IgD-negative memory B cell (primary cell): ENCODE measurements at regions not wholly inside any gene's neighbourhood (a gene's known extent, or its start where the extent isn't known, plus 50 kb on each side); places are given as distances from the start of the nearest gene placed in this dataset.

ENCODE experiments used
- H3K27ac Mint-ChIP-seq, 3 donors: one replicate each; pipeline ENCODE4 v1.8.0; 2020 to 2022; ENCODE audit warnings: mild to moderate bottlenecking in 3 of 3, mixed read lengths in 3 of 3, moderate library complexity in 1 of 3
- H3K27me3 Mint-ChIP-seq: one replicate; pipeline ENCODE4 v1.8.0; 2021; ENCODE audit warnings: mixed read lengths
- H3K36me3 Mint-ChIP-seq: one replicate; pipeline ENCODE4 v1.8.0; 2020; ENCODE audit warnings: mild to moderate bottlenecking, mixed read lengths
- H3K4me1 Mint-ChIP-seq, 3 donors: one replicate each; pipeline ENCODE4 v1.8.0; 2020 to 2022; ENCODE audit warnings: mixed read lengths in 3 of 3, mild to moderate bottlenecking in 1 of 3
- H3K4me3 Mint-ChIP-seq, 4 donors: one replicate each; pipeline ENCODE4 v1.8.0; 2020 to 2022; ENCODE audit warnings: mild to moderate bottlenecking in 4 of 4, mixed read lengths in 4 of 4, moderate library complexity in 3 of 4
- H3K9me3 Mint-ChIP-seq, 3 donors: one replicate each; pipeline ENCODE4 v1.8.0; 2020 to 2021; ENCODE audit warnings: mixed read lengths in 3 of 3, mild to moderate bottlenecking in 1 of 3

DNA sequence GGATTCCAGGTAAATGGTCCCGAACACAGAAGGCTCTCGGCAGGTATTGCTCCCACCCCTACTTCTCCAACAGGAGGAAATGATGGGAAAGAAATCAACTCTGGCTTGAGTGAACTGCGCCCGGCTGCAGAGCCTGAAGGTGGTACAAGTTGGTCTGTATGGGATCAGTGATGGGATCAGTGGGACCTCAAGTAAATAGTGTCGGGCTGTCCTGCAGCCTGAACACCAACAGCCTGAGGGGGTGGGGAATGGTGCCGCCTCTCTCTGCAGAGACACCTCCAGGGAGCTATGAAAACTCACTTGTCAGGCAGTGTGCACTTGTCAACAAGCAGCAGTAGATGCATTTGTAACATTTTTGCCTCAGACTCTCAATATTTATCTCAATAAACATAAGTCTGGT lies 183.5 kb downstream of the MATN1 start:
- Mint-ChIP-seq H3K4me3 (no peak overlapping the region), H3K4me1 (peaks cover 0 to 2% (median 0%) of the 10 kb centered on the region in 3 donors), H3K36me3 (no peaks in the 10 kb centered on the region), H3K9me3 (peaks cover 0 to 2% (median 0%) of the 10 kb centered on the region in 3 donors), H3K27me3 (peaks cover 4% of the 10 kb centered on the region), H3K27ac (no peak overlapping the region)

DNA sequence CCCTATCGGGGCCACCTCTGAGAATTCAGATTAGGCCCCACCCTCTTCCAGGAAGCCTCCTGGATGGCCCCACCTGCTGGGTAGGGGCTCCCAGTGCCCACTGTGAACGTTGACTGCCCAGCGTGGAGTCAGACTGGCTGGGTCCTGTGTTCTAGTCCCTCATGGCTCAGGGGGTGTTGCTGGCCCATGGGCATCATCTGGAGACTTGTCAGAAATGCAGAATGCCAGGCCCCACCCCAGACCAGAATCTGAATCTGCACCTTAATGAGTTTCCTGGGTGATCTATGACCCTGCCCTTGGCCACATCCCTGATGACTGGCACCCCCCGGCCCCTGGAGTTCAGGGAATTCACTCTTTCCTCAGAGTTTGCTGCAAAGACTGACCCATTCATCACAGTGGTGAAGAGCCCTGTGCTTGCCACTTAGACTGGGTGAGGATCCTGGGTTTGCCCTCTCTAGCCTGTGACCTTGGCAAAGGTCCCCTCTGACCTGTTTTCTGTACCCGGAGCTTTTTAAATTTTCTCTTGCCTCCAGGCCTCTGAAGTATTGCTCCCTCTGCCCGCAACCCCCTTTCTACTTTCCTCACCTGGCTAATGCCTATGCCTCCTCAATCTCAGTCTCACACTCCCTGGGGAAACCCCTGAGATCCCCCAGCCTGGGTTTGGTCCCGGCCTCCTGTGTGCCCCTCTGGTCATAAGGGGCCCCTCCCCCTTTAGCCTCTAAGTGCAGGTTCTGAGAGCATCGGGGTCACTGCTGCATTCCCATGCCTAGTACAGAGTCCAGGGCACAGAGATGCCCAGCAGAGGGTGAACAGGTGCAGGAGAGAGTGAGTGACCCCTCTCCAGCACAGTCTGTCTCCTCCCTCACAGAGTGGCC lies 184.2 kb downstream of the MATN1 start:
- no peaks in the 10 kb centered on the region for H3K36me3 Mint-ChIP-seq
- H3K4me1 Mint-ChIP-seq = peaks cover 0 to 2% (median 0%) of the 10 kb centered on the region in 3 donors
- no peak overlapping the region for H3K4me3 Mint-ChIP-seq
- no peak overlapping the region for H3K27ac Mint-ChIP-seq
- H3K27me3 Mint-ChIP-seq = no peaks in the 10 kb centered on the region
- H3K9me3 Mint-ChIP-seq = peaks cover 0 to 2% (median 0%) of the 10 kb centered on the region in 3 donors

DNA sequence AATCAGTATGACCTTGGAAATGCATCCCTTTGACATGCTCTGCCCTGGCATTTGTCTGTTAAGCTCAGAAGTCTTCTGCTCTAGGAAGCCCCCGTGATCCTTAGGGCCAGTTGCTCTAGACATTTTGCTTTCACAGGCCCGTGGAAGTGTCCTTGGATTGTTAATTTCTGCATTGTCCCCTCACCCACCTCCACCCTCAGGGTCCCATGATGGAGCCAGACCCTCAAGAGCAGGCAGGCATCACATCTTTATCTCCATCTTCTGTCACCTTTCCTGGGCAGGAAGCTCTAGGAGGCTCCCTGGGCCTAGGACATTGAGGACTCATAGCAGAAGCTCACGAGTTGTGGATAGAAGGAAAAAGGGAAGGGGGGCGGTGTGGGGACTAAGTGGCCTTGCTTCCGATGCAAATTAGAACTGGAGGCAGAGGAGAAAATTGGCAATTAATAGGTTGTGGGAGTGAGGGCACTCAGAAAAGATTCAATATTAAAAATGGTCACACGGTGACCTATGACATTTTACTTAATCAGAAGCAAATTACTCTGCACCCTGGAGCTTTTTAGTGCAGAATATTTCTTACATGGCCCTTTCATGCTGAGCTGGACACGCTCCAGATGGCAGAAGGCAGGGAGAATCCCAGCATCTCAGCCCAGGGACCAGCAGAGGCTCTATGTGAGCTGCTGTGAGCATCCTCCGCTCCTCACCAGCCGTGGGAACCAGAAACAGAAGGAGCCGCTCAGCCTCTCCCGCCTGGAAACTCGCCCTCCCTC lies 185.0 kb downstream of the MATN1 start:
- Mint-ChIP-seq H3K4me1 (peaks cover 0 to 2% (median 0%) of the 10 kb centered on the region in 3 donors), H3K4me3 (no peak overlapping the region), H3K27ac (no peak overlapping the region), H3K36me3 (no peaks in the 10 kb centered on the region), H3K27me3 (peaks cover under 1% of the 10 kb centered on the region), H3K9me3 (peaks cover 0 to 2% (median 0%) of the 10 kb centered on the region in 3 donors)

DNA sequence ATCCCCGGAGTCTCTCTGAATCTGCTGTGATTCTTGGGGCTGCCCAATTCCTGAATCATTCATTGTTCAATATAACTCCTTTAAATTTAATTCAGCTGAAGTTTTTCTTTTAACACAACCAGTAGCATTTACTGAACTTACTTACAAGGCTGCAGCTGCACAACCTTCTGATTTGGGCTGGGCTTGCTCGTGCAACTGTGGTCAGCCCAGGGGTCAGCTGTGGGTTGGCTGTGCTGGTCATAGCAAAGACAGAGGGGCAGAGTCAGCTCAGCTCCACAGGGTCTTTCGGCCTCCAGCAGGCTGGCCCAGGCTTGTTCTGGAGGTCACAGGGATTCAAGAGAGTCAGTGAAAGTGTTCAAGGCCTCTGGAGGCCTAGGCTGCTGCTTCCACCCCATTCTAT lies 186.1 kb downstream of the MATN1 start:
- Mint-ChIP-seq H3K36me3 (no peaks in the 10 kb centered on the region), H3K27ac (no peak overlapping the region), H3K4me1 (peaks cover 0 to 2% (median 0%) of the 10 kb centered on the region in 3 donors), H3K27me3 (peaks cover 4% of the 10 kb centered on the region), H3K9me3 (peaks cover 0 to 2% (median 0%) of the 10 kb centered on the region in 3 donors), H3K4me3 (no peak overlapping the region)

DNA sequence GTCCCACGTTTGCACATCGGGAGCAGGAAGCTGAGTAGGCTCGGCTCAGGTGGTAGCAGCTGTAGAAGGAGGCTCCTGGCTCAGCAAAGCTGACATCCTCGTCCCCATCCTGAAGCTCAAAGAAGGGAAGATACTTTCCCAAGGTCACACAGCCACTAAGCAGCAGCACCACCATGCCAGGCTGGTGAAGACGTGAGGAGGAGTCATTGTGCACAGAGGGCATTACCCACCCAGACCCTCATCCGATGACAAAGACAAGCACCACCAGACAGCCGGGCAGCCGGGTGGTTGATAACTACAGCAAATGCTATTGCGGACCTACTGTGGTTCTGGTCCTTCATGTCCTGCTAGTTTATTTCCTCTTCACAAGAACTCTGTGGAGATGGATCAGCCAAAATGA lies 186.9 kb downstream of the MATN1 start:
- Mint-ChIP-seq H3K4me3 (no peak overlapping the region), H3K9me3 (peaks cover 0 to 2% (median 0%) of the 10 kb centered on the region in 3 donors), H3K27ac (no peak overlapping the region), H3K36me3 (no peaks in the 10 kb centered on the region), H3K4me1 (peaks cover 0 to 2% (median 0%) of the 10 kb centered on the region in 3 donors), H3K27me3 (peaks cover 4% of the 10 kb centered on the region)

DNA sequence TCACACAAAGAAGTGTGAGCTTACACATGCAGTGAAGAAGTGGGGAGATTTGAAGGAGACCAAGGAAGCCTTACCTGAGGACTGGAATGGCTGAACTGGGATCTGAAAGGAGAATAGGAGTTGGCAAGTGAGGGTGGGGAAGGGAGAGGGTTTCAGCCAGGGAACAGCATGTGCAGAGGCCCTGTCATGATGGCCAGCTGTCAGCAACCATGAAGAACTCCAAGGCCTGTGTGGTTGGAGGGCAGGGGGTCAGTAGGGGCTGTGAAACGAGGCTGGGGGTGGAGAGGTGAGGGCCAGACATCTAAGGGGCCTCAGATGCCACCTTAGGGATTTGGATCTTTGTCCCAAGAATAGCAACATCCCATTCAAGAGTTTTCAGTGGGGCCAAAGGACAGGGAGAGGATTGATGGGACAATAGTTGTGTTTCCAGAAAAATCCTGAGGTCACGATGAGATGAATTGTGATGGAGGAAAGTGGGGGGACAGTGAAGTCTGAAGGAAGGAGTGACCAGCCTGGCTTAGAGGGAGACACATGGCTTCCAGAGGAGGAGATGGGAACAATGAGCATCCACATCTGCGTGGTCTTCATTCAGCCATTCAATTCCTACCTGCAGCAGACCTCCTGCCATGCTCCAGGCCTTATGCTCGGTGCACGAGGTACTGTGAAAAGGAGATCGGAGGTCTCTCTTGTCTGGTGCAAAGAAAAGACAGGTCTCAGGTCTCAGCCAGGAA lies 187.6 kb downstream of the MATN1 start:
- H3K4me3 Mint-ChIP-seq = no peak overlapping the region
- H3K27me3 Mint-ChIP-seq = peaks cover 4% of the 10 kb centered on the region
- H3K36me3 Mint-ChIP-seq = no peaks in the 10 kb centered on the region
- H3K27ac Mint-ChIP-seq = no peak overlapping the region
- H3K4me1 Mint-ChIP-seq = peaks cover 0 to 2% (median 0%) of the 10 kb centered on the region in 3 donors
- no peaks in the 10 kb centered on the region for H3K9me3 Mint-ChIP-seq

DNA sequence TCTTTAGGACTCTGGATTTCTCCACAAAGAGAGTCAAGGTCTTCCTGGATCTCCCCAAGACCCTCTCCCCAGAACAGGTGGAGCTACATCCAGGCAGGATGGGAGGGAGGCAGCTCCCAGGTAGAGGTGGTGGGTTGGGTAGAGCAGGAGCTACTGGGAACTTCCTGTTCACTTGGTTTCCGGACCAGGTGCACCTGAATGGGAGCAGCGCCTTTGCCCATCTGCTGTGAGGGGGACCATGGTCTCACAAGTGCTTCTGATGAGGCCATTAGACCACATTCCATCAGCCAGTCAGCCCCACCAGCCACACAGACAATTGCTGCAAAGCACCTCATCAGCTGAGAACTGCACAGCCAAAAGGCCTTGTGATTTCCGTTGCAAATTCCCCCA lies 188.8 kb downstream of the MATN1 start:
- H3K36me3 Mint-ChIP-seq = no peaks in the 10 kb centered on the region
- H3K4me1 Mint-ChIP-seq = peaks cover 0 to 2% (median 0%) of the 10 kb centered on the region in 3 donors
- no peak overlapping the region for H3K27ac Mint-ChIP-seq
- no peak overlapping the region for H3K4me3 Mint-ChIP-seq
- H3K9me3 Mint-ChIP-seq = no peaks in the 10 kb centered on the region
- H3K27me3 Mint-ChIP-seq = peaks cover 4% of the 10 kb centered on the region

DNA sequence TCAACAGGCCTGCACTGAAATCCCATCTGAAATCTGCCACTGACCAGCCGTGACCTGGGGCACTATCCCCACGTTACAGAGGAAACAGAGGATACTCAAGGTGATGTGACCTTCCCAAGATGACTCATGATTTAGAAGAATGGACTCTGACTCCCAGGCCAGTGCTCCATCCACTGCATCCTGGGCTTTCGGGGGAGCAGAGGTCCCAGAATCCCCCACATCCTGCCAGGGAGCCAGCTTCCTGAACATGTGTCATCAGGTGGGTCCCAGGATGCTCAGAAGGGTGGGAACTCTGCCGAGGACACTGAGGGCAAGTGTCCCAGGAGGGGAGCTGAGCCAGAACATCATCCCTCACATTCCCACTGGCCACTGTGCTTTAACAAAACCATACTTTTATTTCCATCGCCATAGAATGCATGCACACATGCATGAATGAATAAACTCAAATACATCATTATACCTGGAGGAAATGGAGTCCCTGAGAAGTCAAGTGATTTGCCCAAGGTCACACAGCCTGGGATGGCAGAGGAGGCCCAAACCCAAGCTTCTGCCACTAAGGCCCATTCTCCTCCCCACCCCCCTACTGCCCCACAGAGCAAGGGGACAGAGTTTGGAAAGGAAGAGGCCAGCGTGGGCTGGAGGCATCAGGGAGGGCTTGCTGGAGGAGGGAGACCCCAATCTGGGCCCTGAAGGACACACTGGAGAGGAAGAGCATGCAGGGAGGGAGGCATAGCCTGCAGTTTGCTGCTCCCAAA lies 189.4 kb downstream of the MATN1 start:
- peaks cover 0 to 2% (median 0%) of the 10 kb centered on the region in 3 donors for H3K4me1 Mint-ChIP-seq
- no peak overlapping the region for H3K27ac Mint-ChIP-seq
- H3K36me3 Mint-ChIP-seq = no peaks in the 10 kb centered on the region
- no peak overlapping the region for H3K4me3 Mint-ChIP-seq
- peaks cover 4% of the 10 kb centered on the region for H3K27me3 Mint-ChIP-seq
- H3K9me3 Mint-ChIP-seq = no peaks in the 10 kb centered on the region

DNA sequence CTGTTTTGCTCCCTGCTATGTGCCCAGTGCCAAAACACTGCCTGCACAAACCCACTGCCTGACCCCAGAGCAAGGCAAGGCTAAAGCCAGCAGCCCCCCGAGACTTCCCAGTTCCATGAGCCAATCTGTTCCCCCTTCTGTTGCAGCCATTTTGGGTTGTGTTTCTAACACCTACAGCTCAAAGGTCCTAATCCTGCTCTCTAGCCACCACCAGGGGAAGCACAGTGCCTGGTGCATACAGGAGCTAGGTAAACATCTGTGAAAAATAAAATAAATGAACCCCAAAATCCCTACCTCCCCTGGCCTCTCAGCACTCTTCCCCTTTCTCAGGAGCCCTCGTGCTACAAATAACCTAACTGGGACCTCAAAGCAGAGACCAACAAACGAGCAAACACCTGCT lies 190.2 kb downstream of the MATN1 start:
- H3K36me3 Mint-ChIP-seq = no peaks in the 10 kb centered on the region
- peaks cover 0 to 2% (median 0%) of the 10 kb centered on the region in 3 donors for H3K4me1 Mint-ChIP-seq
- H3K4me3 Mint-ChIP-seq = no peak overlapping the region
- H3K27ac Mint-ChIP-seq = peak overlapping the region in 1 of 3 donors; percentile 12
- H3K27me3 Mint-ChIP-seq = peaks cover 4% of the 10 kb centered on the region
- H3K9me3 Mint-ChIP-seq = no peaks in the 10 kb centered on the region

DNA sequence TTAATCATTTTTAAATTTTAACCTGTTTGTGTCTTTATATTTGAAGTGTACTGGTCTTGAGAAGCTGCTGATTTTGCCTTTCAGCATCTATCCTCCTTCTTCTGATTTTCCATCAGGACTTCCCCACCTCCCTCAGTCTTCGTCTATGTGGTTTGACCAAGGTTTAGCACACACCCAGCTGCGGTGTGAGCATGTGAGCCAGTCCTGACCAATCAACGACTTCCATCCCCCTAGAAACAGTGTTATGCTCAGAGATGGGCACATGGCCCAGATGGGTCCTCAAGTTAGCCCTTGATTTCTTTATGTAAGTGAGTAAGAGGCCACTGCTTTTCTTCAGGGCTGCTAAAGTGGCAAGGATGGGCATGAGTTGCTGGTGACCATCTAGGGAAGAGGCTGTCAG lies 190.8 kb downstream of the MATN1 start:
- Mint-ChIP-seq H3K36me3 (no peaks in the 10 kb centered on the region), H3K27ac (peak overlapping the region in 1 of 3 donors; percentile 12), H3K4me3 (no peak overlapping the region), H3K4me1 (peaks cover 0 to 2% (median 0%) of the 10 kb centered on the region in 3 donors), H3K27me3 (peaks cover 4% of the 10 kb centered on the region), H3K9me3 (no peaks in the 10 kb centered on the region)

DNA sequence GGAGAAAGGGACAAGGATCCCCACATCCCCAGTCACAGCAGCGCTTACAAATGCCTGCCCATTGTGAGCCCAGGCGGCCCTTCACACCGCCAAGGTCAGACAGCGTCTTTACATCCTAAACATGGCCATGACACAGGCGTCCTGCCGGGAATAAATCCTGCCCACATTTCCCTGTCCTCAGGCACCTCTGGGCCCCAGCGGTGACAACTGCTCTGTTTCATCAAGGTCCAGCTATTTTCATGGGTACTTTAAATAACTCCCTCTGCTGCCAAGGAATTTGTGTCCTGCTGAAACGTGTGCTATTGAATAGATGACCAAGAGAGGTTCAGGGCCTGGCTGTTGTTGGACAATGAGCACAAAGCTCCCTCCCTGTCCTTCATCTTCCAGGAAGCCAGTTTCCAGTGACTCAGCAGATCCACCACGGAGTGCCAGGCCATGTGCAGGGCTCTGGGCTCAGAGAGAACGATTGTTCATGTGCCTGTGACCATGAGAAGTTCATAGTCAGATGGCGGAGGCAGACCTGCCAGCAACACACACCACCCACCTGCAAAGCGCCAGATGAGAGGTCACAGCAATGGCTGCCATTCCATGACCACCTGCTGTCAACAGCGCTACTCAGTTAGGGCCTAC lies 195.8 kb downstream of the MATN1 start:
- Mint-ChIP-seq H3K36me3 (no peaks in the 10 kb centered on the region), H3K27me3 (peaks cover 4% of the 10 kb centered on the region), H3K4me3 (no peak overlapping the region), H3K4me1 (no peaks in the 10 kb centered on the region), H3K27ac (no peak overlapping the region), H3K9me3 (peaks cover 0 to 2% (median 0%) of the 10 kb centered on the region in 3 donors)

DNA sequence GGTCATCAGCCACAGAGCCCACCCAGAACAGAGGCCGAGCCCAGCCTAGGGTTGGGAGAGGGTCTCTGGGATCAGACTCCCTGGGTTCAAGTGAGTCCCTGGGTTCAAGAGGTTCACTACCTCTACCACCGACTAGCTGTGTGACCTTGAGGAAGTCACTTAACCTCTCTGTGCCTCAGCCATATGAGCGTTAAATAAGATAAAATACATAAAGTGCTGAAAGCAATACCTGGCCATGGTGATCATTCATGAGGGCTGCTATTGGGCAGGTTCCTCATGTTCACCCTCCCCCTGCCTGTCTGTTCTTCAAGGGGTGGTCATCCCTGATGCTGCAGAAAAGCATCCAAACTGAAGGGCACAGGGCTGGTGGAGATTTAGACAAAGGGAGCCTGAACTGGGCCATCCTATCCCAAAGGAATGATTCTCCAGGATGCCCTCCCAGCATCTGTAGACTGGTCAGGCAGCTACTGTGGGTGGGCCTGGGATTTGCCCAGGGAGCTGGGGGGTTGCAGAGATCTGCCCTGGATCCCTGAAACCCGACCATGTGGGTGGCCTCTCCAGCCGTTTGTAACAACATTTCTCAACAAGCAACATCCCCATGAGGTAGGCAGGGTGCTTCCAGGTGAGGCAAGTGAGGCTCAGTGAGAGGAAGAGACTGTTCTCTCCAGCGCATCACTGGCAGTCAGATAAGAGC lies 196.6 kb downstream of the MATN1 start:
- peaks cover 7% of the 10 kb centered on the region for H3K27me3 Mint-ChIP-seq
- no peaks in the 10 kb centered on the region for H3K4me1 Mint-ChIP-seq
- no peaks in the 10 kb centered on the region for H3K36me3 Mint-ChIP-seq
- H3K9me3 Mint-ChIP-seq = peaks cover 0 to 2% (median 0%) of the 10 kb centered on the region in 3 donors
- H3K4me3 Mint-ChIP-seq = no peak overlapping the region
- H3K27ac Mint-ChIP-seq = no peak overlapping the region

DNA sequence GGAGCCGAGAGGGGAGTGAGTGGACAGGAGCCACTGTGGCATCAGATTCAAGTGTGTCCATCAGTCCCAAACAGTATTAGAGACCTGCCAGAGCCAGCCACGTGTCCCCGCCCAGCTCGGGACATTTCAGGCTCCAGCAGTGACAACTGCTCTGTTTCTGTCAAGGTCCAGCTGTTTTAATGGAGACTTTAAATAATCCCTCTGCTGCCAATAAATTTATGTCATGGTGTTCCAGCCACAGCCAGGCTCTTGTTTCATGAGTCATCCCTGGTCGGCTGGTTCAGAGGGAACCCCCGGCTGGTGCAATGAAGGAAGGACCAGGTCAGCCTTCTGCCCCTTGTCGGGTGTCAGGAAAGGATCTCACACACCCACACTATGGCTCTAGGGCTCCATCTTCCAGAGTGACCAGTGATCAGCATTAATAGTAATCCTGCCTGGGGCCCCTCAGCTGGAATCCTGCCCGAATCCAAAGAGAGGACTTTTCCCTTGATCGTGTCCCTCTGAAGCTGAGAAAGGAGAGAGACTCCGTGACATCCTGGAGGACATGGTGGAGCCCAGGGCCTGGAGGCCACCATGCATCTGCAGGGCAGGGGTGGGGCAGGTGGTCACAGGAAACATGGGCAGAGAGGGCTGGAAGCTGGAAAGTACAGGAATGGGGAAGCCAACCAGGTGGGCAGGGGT lies 197.3 kb downstream of the MATN1 start:
- Mint-ChIP-seq H3K27me3 (peaks cover 12% of the 10 kb centered on the region), H3K4me1 (peaks cover 0 to 2% (median 0%) of the 10 kb centered on the region in 3 donors), H3K27ac (no peak overlapping the region)

More for the DNA sequence above, 197.3 kb downstream of the MATN1 start:
- Mint-ChIP-seq H3K36me3 (no peaks in the 10 kb centered on the region), H3K4me3 (no peak overlapping the region), H3K9me3 (peaks cover 0 to 2% (median 0%) of the 10 kb centered on the region in 3 donors)
